OCI-LY1 (cell line): ENCODE measurements at regions not wholly inside any gene's neighbourhood (a gene's known extent, or its start where the extent isn't known, plus 50 kb on each side); places are given as distances from the start of the nearest gene placed in this dataset.

Experiments
- H2AFZ ChIP-seq: fragments of 200-600 bp; sonication (generic), shearing (Covaris generic); 2 replicates; pipeline ENCODE4 v1.6.0; 2014; ENCODE audit warnings: antibody characterized with exemption, mild to moderate bottlenecking, low read length
- H3F3A ChIP-seq: fragments of 200-600 bp; sonication (generic), shearing (Covaris generic); 2 replicates; pipeline ENCODE4 v1.6.0; 2014; ENCODE audit warnings: mild to moderate bottlenecking, antibody characterized with exemption, low read length, moderate library complexity; ENCODE audit not compliant: insufficient read depth
- H3K27ac ChIP-seq: fragments of 200-600 bp; sonication (generic); 2 replicates; pipeline ENCODE4 v1.5.1; 2014; ENCODE audit warnings: low read length, mixed run types, mild to moderate bottlenecking, low read depth; ENCODE audit not compliant: poor library complexity, severe bottlenecking
- H3K27me3 ChIP-seq: fragments of 200-600 bp; sonication (generic); 2 replicates; pipeline ENCODE4 v1.6.0; 2014; ENCODE audit warnings: antibody characterized with exemption, mild to moderate bottlenecking, low read length, moderate library complexity; ENCODE audit not compliant: insufficient read depth
- H3K36me3 ChIP-seq: fragments of 200-600 bp; sonication (generic); 2 replicates; pipeline ENCODE4 v1.6.1; 2014; ENCODE audit warnings: mild to moderate bottlenecking, antibody characterized with exemption, low read length, moderate library complexity, mixed read lengths; ENCODE audit not compliant: insufficient read depth
- H3K4me1 ChIP-seq: fragments of 200-600 bp; sonication (generic); 2 replicates; pipeline ENCODE4 v1.5.1; 2014; ENCODE audit warnings: mild to moderate bottlenecking, low read length, moderate library complexity; ENCODE audit not compliant: insufficient read depth, severe bottlenecking
- H3K4me2 ChIP-seq: fragments of 200-600 bp; sonication (generic), shearing (Covaris generic); 2 replicates; pipeline ENCODE4 v1.6.1; 2014; ENCODE audit warnings: low read length
- H3K4me3 ChIP-seq: fragments of 200-600 bp; sonication (generic); 2 replicates; pipeline ENCODE4 v1.5.1; 2014; ENCODE audit warnings: low read length, low read depth, mild to moderate bottlenecking, mixed read lengths; ENCODE audit not compliant: poor library complexity, severe bottlenecking
- H3K79me2 ChIP-seq: fragments of 200-600 bp; shearing (Covaris generic); 2 replicates; pipeline ENCODE4 v1.6.1; 2016; ENCODE audit warnings: mixed run types, low read length, mixed read lengths; ENCODE audit not compliant: insufficient read depth
- H3K9ac ChIP-seq: fragments of 200-600 bp; sonication (generic), shearing (Covaris generic); 2 replicates; pipeline ENCODE4 v1.6.1; 2014; ENCODE audit warnings: mild to moderate bottlenecking, low read length, mixed read lengths
- H3K9me2 ChIP-seq: fragments of 200-600 bp; sonication (generic), shearing (Covaris generic); 2 replicates; pipeline ENCODE4 v1.6.1; 2014; ENCODE audit warnings: low read depth, mild to moderate bottlenecking, low read length, mixed read lengths
- H3K9me3 ChIP-seq: fragments of 200-600 bp; shearing (Covaris generic); 2 replicates; pipeline ENCODE4 v1.6.1; 2014; ENCODE audit warnings: low read length, mixed read lengths
- H4K20me1 ChIP-seq: fragments of 200-600 bp; sonication (generic), shearing (Covaris generic); 2 replicates; pipeline ENCODE4 v1.6.0; 2016; ENCODE audit warnings: mild to moderate bottlenecking, low read length; ENCODE audit not compliant: insufficient read depth
- EZH2 ChIP-seq: fragments of 200-600 bp; sonication (generic), shearing (Covaris generic); IDR thresholded peaks from 2 replicates; pipeline ENCODE4 v1.8.0; 2017; ENCODE audit warnings: borderline replicate concordance, mixed run types, mild to moderate bottlenecking, antibody characterized with exemption, low read length, moderate library complexity, mixed read lengths
- TF ChIP-seq, protein P1 (sequence below): fragments of 200-600 bp; sonication (generic), shearing (Covaris generic); IDR thresholded peaks from 2 replicates; pipeline ENCODE4 v1.5.1; 2017; ENCODE audit warnings: mild to moderate bottlenecking, antibody characterized with exemption, low read length, moderate library complexity, mixed read lengths

DNA sequence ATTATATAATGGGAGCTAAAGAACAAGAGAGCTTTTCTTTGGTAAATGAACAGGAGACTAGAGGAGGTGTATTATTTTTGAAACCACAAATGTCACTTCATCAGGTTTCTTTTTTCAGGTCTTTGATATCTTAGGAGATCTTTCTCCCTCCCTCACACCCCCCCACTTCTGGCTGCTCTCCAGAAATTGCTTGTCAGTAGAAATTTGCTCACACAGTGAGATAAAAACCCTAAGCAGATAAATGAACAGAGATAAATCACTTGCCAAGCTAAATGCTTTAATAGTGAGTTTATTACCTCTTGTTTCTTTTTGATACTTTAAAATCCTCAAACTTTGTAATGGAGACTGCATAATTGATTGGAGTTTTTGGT lies 421.2 kb upstream of the TENM3 start:
- H3K4me2 ChIP-seq = no peak overlapping the region
- no peaks in the 10 kb centered on the region for H3K9me2 ChIP-seq
- no peak overlapping the region for H3K9ac ChIP-seq
- no peaks in the 10 kb centered on the region for H4K20me1 ChIP-seq
- no peaks in the 10 kb centered on the region for H3K4me1 ChIP-seq
- no peaks in the 10 kb centered on the region for H3K27me3 ChIP-seq
- no peak overlapping the region for H3K27ac ChIP-seq
- no peak overlapping the region for H3K4me3 ChIP-seq
- no peak overlapping the region for H2AFZ ChIP-seq
- no peaks in the 10 kb centered on the region for H3K79me2 ChIP-seq
- TF ChIP-seq, protein P1, sequence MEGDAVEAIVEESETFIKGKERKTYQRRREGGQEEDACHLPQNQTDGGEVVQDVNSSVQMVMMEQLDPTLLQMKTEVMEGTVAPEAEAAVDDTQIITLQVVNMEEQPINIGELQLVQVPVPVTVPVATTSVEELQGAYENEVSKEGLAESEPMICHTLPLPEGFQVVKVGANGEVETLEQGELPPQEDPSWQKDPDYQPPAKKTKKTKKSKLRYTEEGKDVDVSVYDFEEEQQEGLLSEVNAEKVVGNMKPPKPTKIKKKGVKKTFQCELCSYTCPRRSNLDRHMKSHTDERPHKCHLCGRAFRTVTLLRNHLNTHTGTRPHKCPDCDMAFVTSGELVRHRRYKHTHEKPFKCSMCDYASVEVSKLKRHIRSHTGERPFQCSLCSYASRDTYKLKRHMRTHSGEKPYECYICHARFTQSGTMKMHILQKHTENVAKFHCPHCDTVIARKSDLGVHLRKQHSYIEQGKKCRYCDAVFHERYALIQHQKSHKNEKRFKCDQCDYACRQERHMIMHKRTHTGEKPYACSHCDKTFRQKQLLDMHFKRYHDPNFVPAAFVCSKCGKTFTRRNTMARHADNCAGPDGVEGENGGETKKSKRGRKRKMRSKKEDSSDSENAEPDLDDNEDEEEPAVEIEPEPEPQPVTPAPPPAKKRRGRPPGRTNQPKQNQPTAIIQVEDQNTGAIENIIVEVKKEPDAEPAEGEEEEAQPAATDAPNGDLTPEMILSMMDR = no peak
- no peak for TF ChIP-seq EZH2
- no peaks in the 10 kb centered on the region for H3K9me3 ChIP-seq
- H3F3A ChIP-seq = no peaks in the 10 kb centered on the region
- no peaks in the 10 kb centered on the region for H3K36me3 ChIP-seq

DNA sequence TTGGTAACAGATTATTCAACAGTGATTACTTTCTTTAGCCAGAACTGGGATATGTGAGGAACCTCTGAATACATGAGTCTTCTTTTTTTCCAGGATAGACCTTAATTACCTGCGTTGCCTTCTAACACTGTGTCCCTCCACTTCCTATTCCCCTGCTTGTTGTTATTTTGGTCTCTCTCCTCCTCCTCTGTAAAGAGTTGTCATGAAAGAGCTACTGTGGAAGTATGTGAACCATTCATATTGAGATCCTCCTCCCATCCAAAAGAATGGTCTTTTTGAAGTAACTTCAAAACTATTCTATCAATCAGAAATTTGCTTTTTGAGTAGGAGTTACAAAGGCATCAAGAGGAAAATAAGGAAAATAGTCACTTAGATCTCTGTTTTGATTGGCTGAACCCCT lies 420.0 kb upstream of the TENM3 start:
- H3K9ac ChIP-seq = no peak overlapping the region
- TF ChIP-seq, protein P1 = no peak
- TF ChIP-seq EZH2 = no peak
- no peak overlapping the region for H3K4me2 ChIP-seq
- no peaks in the 10 kb centered on the region for H4K20me1 ChIP-seq
- H3K4me3 ChIP-seq = no peak overlapping the region
- H3K9me2 ChIP-seq = no peaks in the 10 kb centered on the region
- H3F3A ChIP-seq = no peaks in the 10 kb centered on the region
- H3K79me2 ChIP-seq = no peaks in the 10 kb centered on the region
- H3K4me1 ChIP-seq = no peaks in the 10 kb centered on the region
- H2AFZ ChIP-seq = no peak overlapping the region
- no peaks in the 10 kb centered on the region for H3K36me3 ChIP-seq
- no peaks in the 10 kb centered on the region for H3K9me3 ChIP-seq
- no peak overlapping the region for H3K27ac ChIP-seq
- H3K27me3 ChIP-seq = no peaks in the 10 kb centered on the region

DNA sequence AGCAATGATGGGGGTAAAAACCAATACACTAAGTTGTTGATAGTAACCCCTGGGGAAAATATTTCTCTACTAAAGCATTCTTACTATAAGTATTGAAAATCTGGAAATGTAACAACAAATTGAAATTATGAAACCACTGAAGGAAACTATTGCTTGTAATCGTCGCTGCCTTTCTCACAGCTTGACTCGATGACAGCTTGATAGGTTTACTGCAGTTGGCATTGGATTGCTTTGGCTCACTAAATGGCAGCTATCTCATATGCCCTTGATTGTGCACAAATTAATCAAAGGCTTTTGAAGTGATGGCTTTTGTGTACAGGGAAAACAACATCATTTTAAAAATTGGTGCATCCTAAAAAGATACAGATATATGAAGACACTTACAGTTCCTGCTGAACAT lies 419.6 kb upstream of the TENM3 start:
- Histone ChIP-seq H2AFZ (no peak overlapping the region), H4K20me1 (no peaks in the 10 kb centered on the region), H3K4me3 (no peak overlapping the region), H3K27me3 (no peaks in the 10 kb centered on the region), H3K36me3 (no peaks in the 10 kb centered on the region), H3K4me1 (no peaks in the 10 kb centered on the region), H3K9ac (no peak overlapping the region), H3K9me3 (no peaks in the 10 kb centered on the region), H3F3A (no peaks in the 10 kb centered on the region), H3K27ac (no peak overlapping the region), H3K4me2 (no peak overlapping the region), H3K79me2 (no peaks in the 10 kb centered on the region), H3K9me2 (no peaks in the 10 kb centered on the region)
- TF ChIP-seq EZH2 = no peak
- TF ChIP-seq, protein P1 = no peak
